H54 (cell line): ENCODE measurements at regions not wholly inside any gene's neighbourhood (a gene's known extent, or its start where the extent isn't known, plus 50 kb on each side); places are given as distances from the start of the nearest gene placed in this dataset.
"Not testable (repeated sequence)": the region's sequence is repeated elsewhere in the genome, so short reads cannot be mapped to it uniquely, and the experiment has no call there.

ENCODE experiments used
- DNase-seq: peaks from one replicate; pipeline ENCODE4 v3.0.0; 2011; ENCODE audit warnings: low spot score, mixed read lengths; ENCODE audit not compliant: insufficient read length
- FAIRE-seq: peaks from 3 replicates; lab custom pipeline; 2011; peaks lifted over from hg19 to GRCh38; lab: Jason Lieb, UNC

GRCh38 chr1:146883190-146883589 is 54.9 kb upstream of the NBPF12 start:
- FAIRE-seq, DNase-seq: not testable (repeated sequence)

DNA sequence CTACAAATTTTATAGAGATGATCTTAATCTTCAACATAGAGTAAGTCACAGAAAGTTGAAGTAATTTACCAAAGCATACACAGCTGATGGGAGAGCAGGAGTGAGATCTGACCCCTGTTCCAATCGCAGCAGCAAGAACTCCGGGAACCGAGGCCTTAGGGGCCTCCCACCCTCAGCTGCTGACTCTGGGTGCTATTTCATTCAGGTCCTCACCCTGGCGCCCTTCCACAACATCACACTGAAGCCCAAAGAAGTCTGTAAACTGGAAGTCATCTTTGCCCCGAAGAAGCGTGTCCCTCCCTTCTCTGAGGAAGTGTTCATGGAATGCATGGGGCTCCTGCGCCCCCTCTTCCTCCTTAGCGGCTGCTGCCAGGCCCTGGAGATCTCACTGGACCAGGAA is 57.0 kb upstream of the NBPF12 start:
- not testable (repeated sequence) for FAIRE-seq, DNase-seq

DNA sequence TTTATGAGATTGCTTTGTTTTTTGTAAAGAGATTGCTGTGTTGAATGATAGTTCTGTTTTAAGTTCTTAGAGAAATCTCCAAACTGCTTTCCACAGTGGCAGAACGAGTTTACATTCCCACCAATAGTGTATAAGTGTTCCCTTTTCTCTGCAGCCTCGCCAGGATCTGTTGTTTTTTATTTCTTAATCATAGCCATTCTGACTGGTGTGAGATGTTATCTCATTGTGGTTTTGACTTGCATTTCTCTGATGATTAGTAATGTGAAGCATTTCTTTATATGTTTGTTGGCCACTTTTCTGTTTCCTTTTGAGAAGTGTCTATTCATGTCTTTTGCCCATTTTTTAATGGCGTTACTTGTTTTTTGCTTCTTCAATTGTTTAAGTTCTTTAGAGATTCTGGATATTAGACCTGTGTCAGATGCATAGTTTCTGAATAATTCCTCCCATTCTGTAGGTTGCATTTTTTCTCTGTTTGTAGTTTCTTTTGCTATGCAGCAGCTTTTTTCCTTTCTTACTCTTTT is 74.3 kb upstream of the NBPF12 start:
- FAIRE-seq, DNase-seq: not testable (repeated sequence)

DNA sequence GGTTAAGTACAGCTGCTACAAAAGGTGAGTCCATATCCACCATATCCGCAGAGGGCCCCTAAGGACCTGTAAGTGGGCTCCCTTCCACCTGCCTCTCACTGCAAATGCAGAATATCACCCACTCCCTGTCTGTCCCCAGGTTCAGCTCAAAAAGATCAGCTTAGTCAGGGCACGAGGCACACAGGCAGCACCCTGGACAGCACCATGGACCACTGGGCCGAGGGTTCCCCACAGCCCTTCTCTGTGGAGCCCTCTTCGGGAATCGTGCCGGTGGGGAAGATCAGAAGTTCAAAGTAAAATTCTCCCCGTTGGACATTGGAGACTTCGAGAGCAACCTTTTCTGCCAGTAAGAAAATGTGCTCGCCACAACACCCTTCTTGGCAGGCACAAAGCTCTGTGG is 85.0 kb upstream of the NBPF12 start:
- FAIRE-seq, DNase-seq: not testable (repeated sequence)

- DNase-seq, FAIRE-seq: not testable (repeated sequence)
These were observed 87.7 kb upstream of the NBPF12 start for GRCh38 chr1:146850352-146850889.

- DNase-seq, FAIRE-seq: not testable (repeated sequence)
These were observed 99.4 kb upstream of the NBPF12 start for GRCh38 chr1:146838725-146839124.

DNA sequence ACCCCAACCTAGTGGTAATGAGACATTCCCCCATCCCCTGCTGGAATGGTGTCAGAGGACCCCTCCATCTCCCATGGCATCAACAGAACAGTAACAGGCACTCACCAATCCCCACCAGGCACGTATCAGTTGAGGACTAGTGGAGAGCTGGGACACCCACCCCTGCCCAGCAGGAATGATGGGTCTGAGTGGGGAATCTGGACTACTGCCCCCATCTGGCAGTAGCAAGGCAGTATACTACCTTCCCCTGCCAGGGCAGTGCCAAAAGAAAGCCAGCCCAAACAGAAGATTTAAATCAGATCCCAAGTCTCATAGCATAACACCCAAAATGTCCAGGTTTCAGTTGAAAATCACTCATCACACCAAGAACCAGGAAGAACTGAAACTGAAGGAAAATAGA is 111.2 kb upstream of the NBPF12 start:
- not testable (repeated sequence) for DNase-seq, FAIRE-seq

DNA sequence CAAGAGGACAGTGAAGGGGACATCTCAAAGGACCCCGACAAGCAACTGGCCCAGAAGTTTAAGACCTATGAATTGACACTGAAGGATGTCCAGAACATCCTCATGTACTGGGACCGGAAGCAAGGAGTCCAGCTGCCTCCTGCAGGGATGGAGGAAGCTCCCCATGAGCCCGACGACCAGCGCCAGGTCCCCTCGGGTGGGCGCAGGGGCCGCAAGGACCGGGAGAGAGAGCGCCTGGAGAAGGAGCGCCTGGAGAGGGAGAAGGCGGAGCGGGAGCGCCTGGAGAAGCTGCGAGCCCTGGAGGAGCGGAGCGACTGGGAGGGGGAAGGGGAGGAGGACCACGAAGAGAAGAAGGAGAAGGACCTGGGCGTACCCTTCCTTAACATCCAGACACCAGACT is 143.9 kb upstream of the NBPF12 start:
- not testable (repeated sequence) for DNase-seq, FAIRE-seq

DNA sequence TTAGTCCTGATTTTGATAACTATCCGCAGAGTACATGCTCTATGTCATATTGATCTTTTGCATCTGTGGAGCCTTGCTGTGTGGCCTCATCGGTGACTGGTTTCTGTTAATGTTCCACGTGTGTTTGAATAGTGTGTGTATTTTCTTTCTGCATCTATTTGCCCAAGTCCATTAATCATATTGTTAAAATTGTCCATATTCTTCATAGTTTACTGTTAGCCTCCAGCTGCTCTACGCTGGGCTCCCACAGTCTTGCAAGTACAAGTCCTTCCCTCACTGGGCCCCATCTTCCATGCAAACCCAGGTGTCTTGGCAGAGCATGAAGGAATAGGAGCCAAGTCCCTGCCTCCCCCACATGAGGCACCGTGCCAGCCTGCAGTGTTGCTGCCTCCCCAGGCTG is 145.4 kb upstream of the NBPF12 start:
- FAIRE-seq, DNase-seq: not testable (repeated sequence)

DNA sequence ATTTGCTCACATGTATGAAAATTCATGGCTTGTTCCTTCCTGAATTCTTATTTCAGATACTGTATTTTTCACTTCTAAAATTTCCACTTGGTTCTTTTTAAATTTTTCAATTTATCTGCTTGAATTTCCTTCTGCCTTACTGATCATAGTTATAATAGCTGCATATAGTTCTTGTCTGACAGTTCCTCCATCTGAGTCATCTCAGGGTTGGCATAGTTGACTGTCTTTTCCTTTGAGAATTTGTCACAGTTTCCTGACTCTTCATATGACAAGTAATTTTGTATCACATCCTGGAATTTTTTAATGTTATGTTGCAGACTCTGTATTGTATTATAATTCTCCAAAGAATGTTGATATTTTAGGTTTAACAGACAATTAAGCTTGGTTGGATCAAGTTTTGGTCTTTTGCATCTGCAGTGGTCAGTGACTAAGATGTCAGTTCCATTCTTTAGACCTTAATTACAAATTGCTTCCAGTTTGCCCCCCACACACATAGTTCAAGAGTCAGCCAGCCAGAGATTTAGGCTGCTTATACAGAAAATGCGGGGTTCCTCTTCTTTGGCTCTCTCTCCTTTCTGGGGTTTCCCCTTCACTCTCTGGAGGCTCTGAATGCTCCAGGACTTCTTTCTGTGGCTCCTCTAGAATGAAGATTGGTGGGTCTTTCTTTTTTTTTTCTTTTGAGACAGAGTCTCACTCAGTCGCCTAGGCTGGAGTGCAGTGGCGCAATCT is 153.7 kb upstream of the NBPF12 start:
- not testable (repeated sequence) for FAIRE-seq, DNase-seq

DNA sequence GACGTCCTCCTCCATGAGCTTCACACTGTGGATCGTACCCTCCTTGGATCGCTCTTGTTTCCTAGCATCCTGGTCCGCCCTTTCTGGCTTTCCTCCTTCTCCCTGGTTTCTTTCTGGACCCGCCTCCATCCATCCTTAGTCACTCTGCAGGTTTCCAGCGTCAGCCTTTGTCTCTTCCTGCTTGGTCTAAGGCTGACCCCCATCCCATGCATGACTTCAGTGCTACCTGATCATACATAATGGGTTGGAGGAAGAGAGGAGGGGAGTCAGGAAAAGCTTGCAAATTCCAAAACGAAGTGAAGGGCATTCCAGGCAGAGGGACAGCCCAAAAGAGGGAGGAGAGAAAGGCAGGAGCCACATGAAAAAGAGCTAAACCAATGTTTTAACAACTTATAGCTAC is 156.9 kb upstream of the NBPF12 start:
- not testable (repeated sequence) for DNase-seq, FAIRE-seq

GRCh38 chr1:146777826-146778602 is 160.1 kb upstream of the NBPF12 start:
- not testable (repeated sequence) for DNase-seq, FAIRE-seq

DNA sequence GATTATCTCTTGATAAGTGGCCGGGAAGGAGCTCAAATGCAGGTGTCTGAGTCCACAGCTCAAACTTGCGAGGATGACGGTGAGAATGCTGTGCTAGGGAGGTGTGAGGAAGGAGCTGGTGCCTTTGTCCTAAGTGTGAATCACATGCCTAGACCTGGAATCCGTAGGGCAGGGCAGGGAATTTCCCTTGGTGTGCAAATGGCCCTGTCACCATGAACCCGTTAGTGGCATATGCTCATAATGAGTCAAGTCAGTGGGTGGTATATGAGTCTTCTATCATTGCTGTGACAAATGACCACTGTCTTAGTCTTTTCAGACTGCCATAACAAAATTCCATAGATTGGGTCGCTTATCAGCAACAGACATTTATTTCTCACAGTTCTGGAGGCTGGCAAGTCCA is 163.1 kb upstream of the NBPF12 start:
- DNase-seq, FAIRE-seq: not testable (repeated sequence)

GRCh38 chr1:146774271-146774670 is 163.9 kb upstream of the NBPF12 start:
- DNase-seq, FAIRE-seq: not testable (repeated sequence)

DNA sequence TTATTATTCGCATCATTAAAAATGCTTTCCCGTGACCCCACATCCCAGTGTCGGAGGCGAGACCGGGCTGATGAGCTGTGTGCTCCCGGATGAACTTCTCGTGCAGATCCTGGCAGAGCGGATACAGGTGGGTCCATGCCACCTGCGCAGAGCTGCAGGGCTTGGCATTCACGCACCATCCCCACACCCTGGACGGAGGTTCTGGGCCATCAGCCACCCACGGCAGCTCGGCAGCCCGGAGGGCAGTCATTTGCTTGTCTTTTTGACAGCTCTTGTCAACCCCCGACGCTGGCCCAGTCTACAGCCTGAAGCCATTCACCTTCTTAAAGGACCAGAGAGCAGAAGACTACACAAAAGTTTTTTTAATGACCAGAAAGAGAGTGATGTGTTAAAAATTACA is 166.7 kb upstream of the NBPF12 start:
- DNase-seq, FAIRE-seq: not testable (repeated sequence)

- not testable (repeated sequence) for DNase-seq, FAIRE-seq
These were observed 167.1 kb upstream of the NBPF12 start for GRCh38 chr1:146770998-146771397.

DNA sequence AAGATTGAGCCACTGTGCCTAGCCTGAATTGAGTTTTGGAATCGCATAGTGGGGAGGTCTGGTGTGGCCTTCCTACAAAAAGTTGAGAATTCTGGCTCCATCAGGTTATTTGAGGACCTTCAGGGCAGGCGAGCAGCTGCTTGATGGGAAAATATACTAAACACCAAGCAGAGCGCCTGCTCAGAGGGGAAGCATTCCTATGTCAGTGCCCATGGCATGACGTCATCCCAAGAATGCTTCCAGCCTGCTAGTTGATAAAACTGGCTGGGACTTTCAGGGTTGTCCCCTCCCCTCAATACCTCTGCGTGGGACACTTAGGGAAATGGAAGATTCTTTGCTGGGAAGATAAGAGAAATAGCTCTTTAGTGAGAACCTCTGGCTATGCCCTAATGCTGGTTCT is 174.9 kb upstream of the NBPF12 start:
- not testable (repeated sequence) for DNase-seq, FAIRE-seq

DNA sequence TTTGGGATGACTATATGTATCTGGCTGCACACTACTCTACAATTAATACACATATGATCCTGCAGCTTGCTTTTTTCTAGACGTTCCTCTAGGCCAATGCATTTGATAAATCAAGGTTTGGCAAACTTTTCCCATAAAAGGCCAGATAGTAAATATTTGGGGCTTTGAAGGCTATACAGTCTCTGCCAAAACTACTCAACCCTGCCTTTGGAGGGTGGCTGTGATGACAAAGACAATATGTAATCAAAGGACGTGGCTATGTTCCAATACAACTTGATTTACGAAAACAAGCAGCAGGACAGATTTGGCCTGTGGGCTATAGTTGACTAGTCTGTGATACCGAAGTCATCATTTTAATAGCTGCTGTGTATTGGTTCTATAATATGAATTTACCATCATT is 181.3 kb upstream of the NBPF12 start:
- not testable (repeated sequence) for DNase-seq, FAIRE-seq

DNA sequence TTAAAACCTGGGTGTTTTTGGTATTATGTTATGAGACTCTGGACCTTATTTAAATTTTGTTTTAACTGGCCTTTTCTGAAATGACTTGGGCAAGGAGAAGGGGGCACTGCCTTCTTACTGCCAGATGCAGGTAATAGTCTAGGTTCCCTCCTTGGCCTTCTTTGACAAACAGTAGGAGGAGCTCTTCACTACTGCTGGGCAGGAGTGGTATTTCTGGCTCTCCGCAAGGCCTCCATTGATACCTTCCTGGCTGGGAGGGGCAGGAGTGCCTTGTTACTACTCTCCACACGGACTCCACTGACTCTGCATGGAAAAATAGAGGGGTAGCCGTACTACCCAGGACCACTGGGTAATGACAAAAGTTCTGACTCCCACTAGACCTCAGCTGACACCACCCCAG is 189.4 kb upstream of the NBPF12 start:
- not testable (repeated sequence) for DNase-seq, FAIRE-seq

DNA sequence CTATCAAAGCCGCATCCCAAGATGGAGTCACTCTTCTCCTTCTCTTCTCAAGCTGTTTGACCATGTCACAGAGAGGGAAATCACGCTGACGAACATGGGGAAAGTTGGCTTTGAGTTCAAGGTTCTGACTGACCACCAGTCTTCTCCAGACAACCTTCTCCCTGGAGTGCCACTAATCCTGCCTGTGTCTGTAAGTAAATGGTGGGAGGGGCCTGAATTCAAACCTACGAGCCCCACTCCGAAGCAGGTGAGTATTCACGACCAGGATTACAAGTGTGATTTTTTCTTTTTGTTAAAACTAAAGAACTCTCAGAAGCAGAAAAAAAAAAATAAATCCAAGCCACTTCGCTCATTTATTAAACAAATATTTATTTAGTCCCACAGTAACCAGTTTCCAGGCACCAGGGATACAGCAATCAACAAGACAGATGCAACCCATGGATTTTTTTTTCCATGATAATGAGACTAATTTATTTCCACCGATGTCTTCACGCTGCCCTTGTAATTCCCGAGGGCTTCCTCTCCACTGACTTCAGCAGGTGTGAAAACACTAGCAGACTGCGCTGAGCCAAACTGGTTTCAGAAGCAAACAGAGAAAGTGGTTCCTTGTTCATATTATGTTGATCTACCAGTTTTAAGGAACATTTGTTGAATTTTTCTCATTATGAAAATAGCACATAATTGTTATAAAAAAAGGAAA is 206.0 kb upstream of the NBPF12 start:
- FAIRE-seq, DNase-seq: not testable (repeated sequence)
